Nephron (organoid): ENCODE measurements at regions not wholly inside any gene's neighbourhood (a gene's known extent, or its start where the extent isn't known, plus 50 kb on each side); places are given as distances from the start of the nearest gene placed in this dataset.

ENCODE experiments used
- H3K27ac Mint-ChIP-seq, 3 experiments: 2 replicates each; pipeline ENCODE4 v1.8.0; 2020; ENCODE audit warnings: mixed read lengths in 3 of 3, mild to moderate bottlenecking in 2 of 3, moderate library complexity in 1 of 3
- H3K27me3 Mint-ChIP-seq: 2 replicates; pipeline ENCODE4 v1.8.0; 2021; ENCODE audit warnings: low read depth, mild to moderate bottlenecking, moderate library complexity, mixed read lengths
- H3K36me3 Mint-ChIP-seq: 2 replicates; pipeline ENCODE4 v1.8.0; 2020; ENCODE audit warnings: low read depth, mixed read lengths
- H3K4me1 Mint-ChIP-seq: 2 replicates; pipeline ENCODE4 v1.8.0; 2020; ENCODE audit warnings: mixed read lengths
- H3K4me3 Mint-ChIP-seq, 3 experiments: 2 replicates each; pipeline ENCODE4 v1.8.0; 2020; ENCODE audit warnings: mild to moderate bottlenecking in 3 of 3, mixed read lengths in 3 of 3, moderate library complexity in 2 of 3
- H3K9me3 Mint-ChIP-seq: 2 replicates; pipeline ENCODE4 v1.8.0; 2020; ENCODE audit warnings: mixed read lengths
- TF ChIP-seq, protein P1 (sequence below), 3 experiments: fragments of 200-600 bp; sonication (generic); IDR thresholded peaks; one replicate each; pipeline ENCODE4 v1.5.0; 2021; ENCODE audit warnings: antibody characterized with exemption in 3 of 3; ENCODE audit not compliant: unreplicated experiment in 3 of 3

DNA sequence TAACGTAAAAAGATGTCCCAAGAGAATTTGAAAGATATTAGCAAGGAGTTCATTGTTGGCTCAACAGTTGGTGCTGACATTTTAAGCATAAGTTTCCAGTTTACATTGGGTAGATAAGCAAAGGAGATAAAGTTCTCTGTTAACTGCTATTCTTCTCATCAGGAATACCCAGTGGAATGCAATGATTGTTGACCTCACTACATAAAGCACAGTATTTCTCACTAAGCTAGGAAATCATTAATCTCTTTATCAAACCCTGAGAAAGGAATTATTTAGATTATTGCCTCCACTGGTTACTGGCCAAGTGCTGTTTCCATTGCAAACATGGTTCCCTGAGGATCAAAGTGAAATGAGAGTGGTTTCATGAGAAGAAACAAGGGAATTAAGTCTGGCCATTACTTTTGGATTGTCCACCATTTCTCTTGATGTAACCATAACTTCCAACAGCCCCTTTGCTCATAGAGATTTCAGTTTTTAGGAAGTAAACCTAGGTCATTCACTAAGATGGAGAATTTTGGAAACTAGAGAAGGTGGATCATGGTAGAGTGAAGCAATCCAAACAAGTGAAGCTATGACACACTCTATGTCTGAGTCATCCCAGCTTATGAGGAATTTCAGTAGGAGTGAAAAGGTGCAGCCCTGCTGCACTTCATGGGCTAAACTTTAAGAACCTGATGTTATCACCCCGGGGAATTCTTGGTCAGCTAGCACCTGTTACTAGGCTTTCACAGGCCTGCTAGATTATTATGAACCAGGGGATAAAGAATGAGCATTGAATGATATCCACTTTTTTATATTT is 163.4 kb downstream of the AREG start:
- no peak overlapping the region for H3K27ac Mint-ChIP-seq
- no peaks in the 10 kb centered on the region for H3K27me3 Mint-ChIP-seq
- H3K4me3 Mint-ChIP-seq, result no peak overlapping the region
- no peaks in the 10 kb centered on the region for H3K9me3 Mint-ChIP-seq
- TF ChIP-seq, protein P1, sequence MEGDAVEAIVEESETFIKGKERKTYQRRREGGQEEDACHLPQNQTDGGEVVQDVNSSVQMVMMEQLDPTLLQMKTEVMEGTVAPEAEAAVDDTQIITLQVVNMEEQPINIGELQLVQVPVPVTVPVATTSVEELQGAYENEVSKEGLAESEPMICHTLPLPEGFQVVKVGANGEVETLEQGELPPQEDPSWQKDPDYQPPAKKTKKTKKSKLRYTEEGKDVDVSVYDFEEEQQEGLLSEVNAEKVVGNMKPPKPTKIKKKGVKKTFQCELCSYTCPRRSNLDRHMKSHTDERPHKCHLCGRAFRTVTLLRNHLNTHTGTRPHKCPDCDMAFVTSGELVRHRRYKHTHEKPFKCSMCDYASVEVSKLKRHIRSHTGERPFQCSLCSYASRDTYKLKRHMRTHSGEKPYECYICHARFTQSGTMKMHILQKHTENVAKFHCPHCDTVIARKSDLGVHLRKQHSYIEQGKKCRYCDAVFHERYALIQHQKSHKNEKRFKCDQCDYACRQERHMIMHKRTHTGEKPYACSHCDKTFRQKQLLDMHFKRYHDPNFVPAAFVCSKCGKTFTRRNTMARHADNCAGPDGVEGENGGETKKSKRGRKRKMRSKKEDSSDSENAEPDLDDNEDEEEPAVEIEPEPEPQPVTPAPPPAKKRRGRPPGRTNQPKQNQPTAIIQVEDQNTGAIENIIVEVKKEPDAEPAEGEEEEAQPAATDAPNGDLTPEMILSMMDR (IDR thresholded peaks at IDR 0.05; ENCODE audit: unreplicated experiment in 3 of 3), result no peak
- no peaks in the 10 kb centered on the region for H3K4me1 Mint-ChIP-seq
- no peaks in the 10 kb centered on the region for H3K36me3 Mint-ChIP-seq

DNA sequence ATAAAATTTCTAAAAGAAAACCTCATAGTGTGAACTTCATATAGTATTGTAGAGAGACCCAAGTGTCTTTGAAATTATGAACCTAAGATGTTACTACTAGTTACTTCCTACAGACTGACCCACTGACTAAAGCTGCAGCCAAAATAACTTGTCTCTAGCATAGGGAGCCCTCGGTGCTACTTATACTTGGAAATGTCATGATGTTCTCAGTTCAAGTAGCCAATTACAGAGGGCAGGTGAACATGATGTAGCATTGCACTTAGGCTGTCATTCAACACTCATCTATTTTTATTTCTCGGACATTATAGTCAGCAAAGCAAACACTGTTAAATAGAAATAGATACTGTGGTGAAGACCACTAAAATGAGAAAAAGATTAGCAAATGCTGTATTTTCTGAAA is 165.6 kb downstream of the AREG start:
- no peaks in the 10 kb centered on the region for H3K4me1 Mint-ChIP-seq
- H3K9me3 Mint-ChIP-seq, result no peaks in the 10 kb centered on the region
- H3K4me3 Mint-ChIP-seq, result no peak overlapping the region
- no peak overlapping the region for H3K27ac Mint-ChIP-seq
- no peaks in the 10 kb centered on the region for H3K27me3 Mint-ChIP-seq
- TF ChIP-seq, protein P1 (IDR thresholded peaks at IDR 0.05; ENCODE audit: unreplicated experiment in 3 of 3), result no peak
- no peaks in the 10 kb centered on the region for H3K36me3 Mint-ChIP-seq

- no peak overlapping the region for H3K27ac Mint-ChIP-seq
- TF ChIP-seq, protein P1 (IDR thresholded peaks at IDR 0.05; ENCODE audit: unreplicated experiment in 3 of 3), result no peak
- no peaks in the 10 kb centered on the region for H3K27me3 Mint-ChIP-seq
- no peak overlapping the region for H3K4me3 Mint-ChIP-seq
- no peaks in the 10 kb centered on the region for H3K36me3 Mint-ChIP-seq
- peaks cover 5% of the 10 kb centered on the region for H3K9me3 Mint-ChIP-seq
- H3K4me1 Mint-ChIP-seq, result no peaks in the 10 kb centered on the region
Observed at GRCh38 chr4:74612837-74613236, 167.9 kb downstream of the AREG start.

DNA sequence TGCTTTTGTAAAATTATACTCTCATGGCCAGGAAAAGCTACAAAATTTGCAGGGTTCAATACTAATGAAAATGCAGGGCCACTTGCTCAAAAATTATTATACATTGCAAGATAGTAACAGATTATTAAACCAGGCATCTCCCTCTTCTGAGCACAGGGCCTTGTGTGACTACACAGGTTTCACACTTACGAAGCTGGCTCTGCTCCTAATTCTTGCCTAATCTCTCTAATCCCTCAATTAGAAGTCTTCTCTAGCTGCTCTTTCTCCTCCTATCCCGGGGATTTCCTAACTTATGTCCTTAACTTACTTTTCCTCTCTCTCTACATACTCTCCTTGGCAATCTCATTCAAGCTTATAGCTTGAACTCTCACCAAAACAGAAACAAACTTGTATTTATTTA is 168.3 kb downstream of the AREG start:
- Mint-ChIP-seq H3K9me3 (peaks cover 5% of the 10 kb centered on the region), H3K36me3 (no peaks in the 10 kb centered on the region), H3K4me3 (no peak overlapping the region), H3K4me1 (no peaks in the 10 kb centered on the region), H3K27ac (no peak overlapping the region), H3K27me3 (no peaks in the 10 kb centered on the region)
- TF ChIP-seq, protein P1 (IDR thresholded peaks at IDR 0.05; ENCODE audit: unreplicated experiment in 3 of 3), result no peak

DNA sequence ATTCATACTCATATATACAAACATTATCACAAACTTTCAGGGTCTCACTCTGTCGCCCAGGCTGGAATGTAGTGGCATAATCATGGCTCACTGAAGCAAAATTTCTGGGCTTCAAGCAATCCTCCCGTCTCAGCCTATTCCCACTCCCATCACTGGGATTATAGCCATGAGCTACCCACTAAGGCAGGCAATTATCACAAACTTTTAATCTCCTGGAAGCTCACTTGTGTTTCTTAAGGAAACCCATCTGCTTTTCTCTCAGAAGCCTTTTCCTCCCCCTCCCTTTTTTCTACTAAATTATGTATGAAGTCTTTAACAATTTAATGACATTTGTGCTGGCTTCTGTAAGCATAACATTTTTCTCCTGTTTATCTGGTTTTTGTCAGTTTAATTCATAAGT is 170.5 kb downstream of the AREG start:
- no peaks in the 10 kb centered on the region for H3K4me1 Mint-ChIP-seq
- H3K27me3 Mint-ChIP-seq, result no peaks in the 10 kb centered on the region
- no peak overlapping the region for H3K4me3 Mint-ChIP-seq
- TF ChIP-seq, protein P1 (IDR thresholded peaks at IDR 0.05; ENCODE audit: unreplicated experiment in 3 of 3), result no peak
- no peaks in the 10 kb centered on the region for H3K36me3 Mint-ChIP-seq
- H3K9me3 Mint-ChIP-seq, result peaks cover 5% of the 10 kb centered on the region
- no peak overlapping the region for H3K27ac Mint-ChIP-seq

GRCh38 chr4:74618166-74618565 is 173.2 kb downstream of the AREG start:
- Mint-ChIP-seq H3K9me3 (peaks cover 5% of the 10 kb centered on the region), H3K4me1 (no peaks in the 10 kb centered on the region), H3K27me3 (no peaks in the 10 kb centered on the region), H3K36me3 (no peaks in the 10 kb centered on the region), H3K27ac (no peak overlapping the region), H3K4me3 (no peak overlapping the region)
- TF ChIP-seq, protein P1 (IDR thresholded peaks at IDR 0.05; ENCODE audit: unreplicated experiment in 3 of 3), result no peak
